ENCODE measurements at regions not wholly inside any gene's neighbourhood (a gene's known extent, or its start where the extent isn't known, plus 50 kb on each side); places are given as distances from the start of the nearest gene placed in this dataset.

DNA sequence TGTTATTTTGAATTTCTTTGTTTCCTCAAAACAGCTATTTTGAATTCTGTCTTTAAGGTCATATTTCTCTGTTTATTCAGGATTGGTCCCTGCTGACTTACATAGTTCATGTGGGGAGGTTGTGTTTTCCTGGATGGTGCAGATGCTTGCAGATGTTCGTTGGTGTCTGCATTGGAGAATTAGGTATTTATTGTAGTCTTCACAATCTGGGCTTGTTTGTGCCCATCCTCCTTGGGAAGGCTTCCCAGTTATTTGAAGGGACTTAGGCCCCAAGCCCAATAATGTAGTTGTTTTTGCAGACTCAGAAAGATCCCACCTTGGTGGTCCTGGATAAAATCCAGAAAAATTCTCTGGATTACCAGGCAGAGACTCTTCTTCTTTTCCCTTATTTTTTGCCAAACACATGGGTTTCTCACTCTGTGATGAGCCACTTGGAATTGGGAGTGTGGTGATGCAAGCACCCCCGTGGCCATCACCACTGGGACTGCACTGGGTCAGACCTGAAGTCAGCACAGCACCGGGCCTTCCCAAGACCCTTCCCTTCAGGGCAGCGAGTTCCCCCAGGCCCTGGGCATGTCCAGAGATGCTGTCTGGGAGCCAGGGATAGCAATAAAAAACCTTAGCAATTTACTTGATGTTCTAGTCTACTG lies 81.6 kb upstream of the EZR start:
- H3K4me1 ChIP-seq (ENCODE audit: insufficient read depth): no peaks in the 10 kb centered on the region
- no peak overlapping the region for H3K4me3 ChIP-seq
- intact Hi-C loops (cut with DNase I): no loop called here
- 27 to 50% (median 35%) methylated on average over 4 of the region's 4 CpGs for WGBS, 3 donors
- no peaks in the 10 kb centered on the region for H3K27me3 ChIP-seq
- TF ChIP-seq EP300 (IDR thresholded peaks at IDR 0.05) (no peak), POLR2A (IDR thresholded peaks at IDR 0.05) (no peak)
- TF ChIP-seq, protein P1, sequence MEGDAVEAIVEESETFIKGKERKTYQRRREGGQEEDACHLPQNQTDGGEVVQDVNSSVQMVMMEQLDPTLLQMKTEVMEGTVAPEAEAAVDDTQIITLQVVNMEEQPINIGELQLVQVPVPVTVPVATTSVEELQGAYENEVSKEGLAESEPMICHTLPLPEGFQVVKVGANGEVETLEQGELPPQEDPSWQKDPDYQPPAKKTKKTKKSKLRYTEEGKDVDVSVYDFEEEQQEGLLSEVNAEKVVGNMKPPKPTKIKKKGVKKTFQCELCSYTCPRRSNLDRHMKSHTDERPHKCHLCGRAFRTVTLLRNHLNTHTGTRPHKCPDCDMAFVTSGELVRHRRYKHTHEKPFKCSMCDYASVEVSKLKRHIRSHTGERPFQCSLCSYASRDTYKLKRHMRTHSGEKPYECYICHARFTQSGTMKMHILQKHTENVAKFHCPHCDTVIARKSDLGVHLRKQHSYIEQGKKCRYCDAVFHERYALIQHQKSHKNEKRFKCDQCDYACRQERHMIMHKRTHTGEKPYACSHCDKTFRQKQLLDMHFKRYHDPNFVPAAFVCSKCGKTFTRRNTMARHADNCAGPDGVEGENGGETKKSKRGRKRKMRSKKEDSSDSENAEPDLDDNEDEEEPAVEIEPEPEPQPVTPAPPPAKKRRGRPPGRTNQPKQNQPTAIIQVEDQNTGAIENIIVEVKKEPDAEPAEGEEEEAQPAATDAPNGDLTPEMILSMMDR (IDR thresholded peaks at IDR 0.05): no peak
- no peak overlapping the region for H3K27ac ChIP-seq
- DNase-seq: no peak
- H3K9me3 ChIP-seq: no peaks in the 10 kb centered on the region
- no peaks in the 10 kb centered on the region for H3K36me3 ChIP-seq

GRCh38 chr6:158897236-158897635 lies 78.1 kb upstream of the EZR start:
- WGBS, 3 donors: 86 to 90% (median 87%) methylated on average over 4 of the region's 4 CpGs
- H3K4me3 ChIP-seq: no peak overlapping the region
- TF ChIP-seq EP300 (IDR thresholded peaks at IDR 0.05) (no peak), POLR2A (IDR thresholded peaks at IDR 0.05) (no peak)
- TF ChIP-seq, protein P1 (IDR thresholded peaks at IDR 0.05): no peak
- no peaks in the 10 kb centered on the region for H3K36me3 ChIP-seq
- no peaks in the 10 kb centered on the region for H3K9me3 ChIP-seq
- no peaks in the 10 kb centered on the region for H3K27me3 ChIP-seq
- intact Hi-C loops (cut with DNase I): no loop called here
- no peak for DNase-seq
- H3K27ac ChIP-seq: no peak overlapping the region
- no peaks in the 10 kb centered on the region for H3K4me1 ChIP-seq (ENCODE audit: insufficient read depth)

DNA sequence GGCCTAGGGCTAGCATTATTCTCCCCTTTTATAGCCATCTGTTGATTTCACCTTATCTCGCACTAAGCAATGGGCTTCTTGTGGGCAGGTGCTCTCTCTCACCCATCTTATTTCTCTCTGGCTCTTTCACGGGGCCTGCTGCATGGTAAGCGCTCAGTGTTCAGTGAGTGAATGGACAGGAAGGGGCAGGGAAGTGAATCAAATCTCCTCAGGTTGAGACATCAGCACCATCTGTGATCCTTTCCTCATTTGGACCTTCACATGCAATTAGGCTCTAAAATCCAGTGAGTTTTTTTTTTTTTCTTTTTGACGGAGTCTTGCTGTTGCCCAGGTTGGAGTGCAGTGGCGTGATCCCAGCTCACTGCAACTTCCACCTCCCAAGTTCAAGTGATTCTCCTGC lies 76.5 kb upstream of the EZR start:
- Histone ChIP-seq H3K9me3 (no peaks in the 10 kb centered on the region), H3K27me3 (no peaks in the 10 kb centered on the region), H3K4me3 (no peak overlapping the region), H3K36me3 (no peaks in the 10 kb centered on the region), H3K27ac (no peak overlapping the region), H3K4me1 (ENCODE audit: insufficient read depth) (no peaks in the 10 kb centered on the region)
- intact Hi-C loops (cut with DNase I): no loop called here
- TF ChIP-seq POLR2A (IDR thresholded peaks at IDR 0.05) (no peak), EP300 (IDR thresholded peaks at IDR 0.05) (no peak)
- TF ChIP-seq, protein P1 (IDR thresholded peaks at IDR 0.05): no peak
- DNase-seq: no peak
- WGBS, 3 donors: 92 to 96% (median 94%) methylated on average over 5 of the region's 5 CpGs

- 36 to 37% (median 37%) methylated on average over 4 of the region's 4 CpGs for WGBS, 3 donors
- no peak for DNase-seq
- no peaks in the 10 kb centered on the region for H3K27me3 ChIP-seq
- H3K27ac ChIP-seq: no peak overlapping the region
- no peaks in the 10 kb centered on the region for H3K4me1 ChIP-seq (ENCODE audit: insufficient read depth)
- intact Hi-C loops (cut with DNase I): no loop called here
- H3K4me3 ChIP-seq: no peak overlapping the region
- no peaks in the 10 kb centered on the region for H3K36me3 ChIP-seq
- no peaks in the 10 kb centered on the region for H3K9me3 ChIP-seq
- no peak for TF ChIP-seq POLR2A (IDR thresholded peaks at IDR 0.05)
- no peak for TF ChIP-seq EP300 (IDR thresholded peaks at IDR 0.05)
- TF ChIP-seq, protein P1 (IDR thresholded peaks at IDR 0.05): no peak
Measured at GRCh38 chr6:158894193-158894592, 75.0 kb upstream of the EZR start.

Data from ovary (tissue), 7 donors.